CD4-positive, alpha-beta T cell treated with Interleukin-21 for 1 hour (primary cell): ENCODE measurements at regions not wholly inside any gene's neighbourhood (a gene's known extent, or its start where the extent isn't known, plus 50 kb on each side); places are given as distances from the start of the nearest gene placed in this dataset.
A peak's percentile ranks its signal among the peaks of the same experiment; 100 is the strongest.

Experiments
- DNase-seq: peaks from one replicate; pipeline ENCODE4 v3.0.0-alpha.2; 2020

DNA sequence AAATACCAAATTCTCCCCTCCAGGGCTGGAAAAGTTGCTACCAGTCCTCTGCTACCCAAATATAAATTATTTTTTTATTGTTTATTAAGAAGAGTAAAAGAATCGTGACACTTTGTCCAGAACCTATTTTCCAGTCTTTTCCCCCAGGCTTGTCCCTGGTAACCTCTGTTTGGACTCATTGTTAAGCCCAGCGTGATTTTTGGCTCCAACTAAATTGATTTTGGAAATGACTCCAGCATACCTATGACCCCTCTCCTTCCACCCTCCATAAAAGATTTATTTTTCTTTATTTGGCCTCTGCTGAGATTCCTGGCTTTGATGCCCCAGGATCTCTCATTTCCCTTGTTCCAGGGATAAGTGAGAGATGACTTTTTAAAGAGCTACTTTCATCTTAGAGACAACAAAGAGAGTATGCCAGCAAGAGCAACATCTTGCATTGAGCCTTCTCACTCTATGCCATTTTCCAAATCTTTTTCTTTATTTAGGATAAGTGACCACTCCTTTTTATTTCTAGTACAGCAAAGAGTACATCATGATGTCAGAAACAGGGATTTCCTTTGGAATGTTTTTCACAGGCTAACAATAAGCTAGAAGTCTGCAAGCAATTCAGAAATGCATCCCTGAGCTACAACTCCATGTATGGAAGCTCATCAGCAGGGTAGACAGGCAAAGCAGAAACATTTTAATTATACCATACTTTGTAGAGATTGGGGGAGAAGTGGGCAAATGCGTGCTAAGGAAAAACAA lies 75.8 kb downstream of the DAD1 start:
- DNase-seq = no peak

DNA sequence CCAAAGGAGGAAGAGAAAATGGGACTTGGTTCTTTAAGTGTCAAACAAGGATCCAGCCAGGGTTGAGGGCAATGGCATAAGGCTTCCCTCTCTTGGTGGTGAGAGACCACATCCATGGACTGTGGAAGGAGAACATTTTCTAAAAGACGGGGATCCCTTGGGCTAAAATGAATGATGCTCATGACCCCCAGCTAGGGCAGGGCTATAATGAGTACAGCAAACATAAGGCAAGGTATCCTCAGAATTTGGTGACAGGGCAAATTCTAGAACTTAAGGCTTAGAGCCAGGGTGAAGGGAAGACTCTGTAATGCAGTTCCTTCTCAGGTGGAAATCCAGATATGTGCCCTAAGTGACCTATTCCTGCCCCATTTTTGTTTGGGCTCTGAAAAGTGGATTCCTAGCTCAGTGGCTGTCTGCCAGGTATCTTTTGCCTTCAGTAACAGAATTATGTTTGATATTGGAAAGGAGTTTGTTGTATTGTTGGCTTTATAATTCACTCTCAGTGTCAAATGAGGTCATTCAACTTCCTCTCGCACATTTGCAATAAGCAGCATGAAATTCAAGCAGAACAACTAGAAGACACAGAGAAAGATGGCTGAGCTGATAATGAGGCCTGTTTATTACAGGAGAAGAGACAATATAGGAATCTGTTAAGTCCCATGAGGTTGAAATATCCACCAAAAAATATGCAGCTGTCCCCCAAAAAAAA lies 76.8 kb downstream of the DAD1 start:
- no peak for DNase-seq

DNA sequence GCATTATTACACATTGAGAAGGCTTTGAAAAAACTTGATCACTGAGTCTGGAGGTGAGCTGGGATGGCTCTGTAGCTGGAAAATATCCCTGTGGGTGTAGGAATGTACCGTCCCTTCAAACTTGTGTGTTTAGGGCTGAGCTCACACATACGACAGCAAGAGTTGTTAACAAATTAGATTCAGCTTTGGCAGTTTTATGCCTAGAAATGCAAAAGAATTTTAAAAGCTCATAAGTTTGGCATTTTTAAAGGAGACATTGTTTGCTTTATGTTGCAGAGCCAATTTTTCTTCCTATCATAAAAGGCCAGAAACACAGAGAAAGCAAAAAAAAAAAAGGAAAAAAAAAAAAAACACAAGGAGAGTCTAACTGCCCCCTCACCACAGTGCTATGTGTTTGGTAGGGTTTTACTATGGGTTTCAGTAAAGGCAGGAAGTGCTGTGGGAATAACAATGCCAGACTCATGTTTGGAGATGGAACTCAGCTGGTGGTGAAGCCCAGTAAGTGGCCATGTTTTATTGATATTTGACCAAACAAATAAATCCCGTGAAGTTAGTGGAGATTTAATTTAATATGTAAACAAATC lies 78.4 kb downstream of the DAD1 start:
- DNase-seq = no peak

DNA sequence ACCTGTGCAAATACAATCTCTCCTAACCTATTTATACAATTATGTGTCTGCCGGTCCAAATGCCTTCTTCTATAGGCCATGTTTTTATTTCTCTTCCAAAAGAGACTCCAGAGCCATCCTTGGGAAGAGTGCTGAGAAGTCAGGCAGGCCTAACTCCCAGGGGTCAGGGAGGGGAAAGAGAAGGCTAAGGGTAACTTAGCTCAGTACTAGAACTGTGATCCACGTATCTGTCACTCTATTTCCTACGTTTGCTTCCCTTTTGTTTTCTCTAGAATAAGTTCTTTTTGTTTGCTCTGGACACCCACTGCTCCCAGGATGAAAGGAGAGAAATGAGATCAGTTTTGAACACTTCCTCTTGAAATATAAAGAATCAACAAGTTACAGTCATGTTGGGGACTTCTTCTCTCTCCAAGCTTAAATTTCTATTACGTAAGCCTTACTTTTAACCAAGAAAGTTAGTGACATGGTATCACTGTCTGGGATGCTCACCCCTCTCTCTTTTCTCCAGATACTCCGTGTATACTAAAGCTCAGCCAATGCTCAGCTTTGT lies 79.2 kb downstream of the DAD1 start:
- DNase-seq = peak; percentile 49

DNA sequence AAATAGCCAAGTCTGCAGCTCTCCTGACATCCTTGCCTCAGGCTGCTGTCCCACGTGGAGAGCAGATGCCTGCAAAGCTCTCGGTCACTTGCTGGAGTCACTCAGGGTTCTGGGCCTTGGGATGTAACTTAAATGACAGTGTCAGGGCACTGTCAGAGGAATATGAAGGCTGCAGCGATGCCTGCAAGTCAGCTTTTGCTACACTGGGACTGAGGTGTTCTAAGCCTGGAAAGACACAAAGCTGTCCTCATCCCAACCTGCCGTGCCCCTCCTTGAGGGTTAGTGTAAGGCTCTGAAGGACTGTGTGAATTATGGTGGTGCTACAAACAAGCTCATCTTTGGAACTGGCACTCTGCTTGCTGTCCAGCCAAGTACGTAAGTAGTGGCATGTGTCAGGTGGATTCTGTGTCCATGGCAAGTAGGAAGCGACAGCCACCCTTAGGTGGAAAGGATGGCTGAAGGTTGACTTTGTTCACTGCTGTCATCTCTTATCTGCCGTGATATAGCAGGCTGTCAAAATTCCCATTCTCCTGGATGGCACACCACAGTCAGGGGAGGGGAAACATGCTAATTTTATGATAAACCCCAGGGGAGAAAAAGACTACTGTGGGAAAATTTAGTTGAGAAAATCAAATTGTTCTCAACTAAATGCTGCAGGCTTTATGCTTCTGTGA lies 79.9 kb downstream of the DAD1 start:
- DNase-seq = no peak

DNA sequence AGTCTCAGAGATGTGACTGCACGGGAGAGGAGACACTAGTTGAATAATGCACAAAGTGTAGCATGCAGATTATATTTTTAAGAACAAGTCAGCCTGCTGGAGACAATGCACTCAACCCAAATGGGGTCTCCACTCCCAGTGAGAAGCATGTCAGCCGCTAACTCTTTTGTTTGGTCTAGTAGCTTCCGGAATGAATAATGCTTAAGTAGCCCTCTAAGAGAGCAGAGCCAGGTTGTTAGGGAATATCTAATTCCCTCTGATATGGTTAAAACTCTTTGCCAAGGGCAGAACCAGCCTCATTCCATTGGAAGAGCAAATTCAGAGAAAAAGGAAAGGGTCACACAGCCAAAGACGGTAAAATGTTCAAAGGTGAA lies 80.4 kb downstream of the DAD1 start:
- DNase-seq = no peak

DNA sequence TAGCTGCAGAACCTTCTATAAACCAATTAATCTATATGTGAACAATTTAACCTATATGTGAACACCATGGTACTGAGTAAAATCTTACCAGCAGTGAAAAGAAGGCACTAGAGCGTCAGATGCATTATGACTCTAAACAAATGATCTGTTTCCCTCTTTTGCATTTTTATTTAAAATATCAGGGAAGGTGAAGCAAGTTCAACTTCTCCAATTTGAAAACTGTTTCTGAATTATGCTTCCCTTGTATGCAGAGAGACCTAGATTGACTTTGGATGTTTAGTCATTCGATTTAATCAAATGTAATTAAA lies 80.9 kb downstream of the DAD1 start:
- no peak for DNase-seq

DNA sequence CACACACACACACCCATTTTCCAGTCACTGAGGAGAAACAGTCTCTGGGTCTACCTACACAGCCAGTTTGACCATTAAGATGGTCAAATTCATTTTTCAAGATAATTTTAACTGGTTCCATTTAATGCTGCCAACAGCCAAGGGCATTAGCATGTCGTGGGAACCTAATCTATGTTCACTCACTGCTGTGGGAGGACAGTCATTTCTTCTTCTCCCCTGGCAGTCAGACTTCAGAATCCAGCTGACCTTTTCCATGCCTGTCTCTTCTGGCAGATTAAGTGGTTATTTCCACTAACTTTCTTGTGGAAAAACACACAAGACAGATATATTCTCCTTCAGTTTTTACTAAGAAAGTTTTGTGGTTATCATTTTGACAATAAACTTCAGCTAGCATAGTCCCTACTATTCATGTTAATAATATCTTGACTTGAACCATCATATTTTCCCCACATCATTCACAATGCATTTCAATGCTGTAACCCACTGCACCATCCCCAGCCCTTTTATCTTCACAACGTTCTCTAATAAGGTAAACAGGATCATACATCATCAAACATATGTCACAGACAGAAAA lies 82.2 kb downstream of the DAD1 start:
- peak; percentile 55 for DNase-seq

DNA sequence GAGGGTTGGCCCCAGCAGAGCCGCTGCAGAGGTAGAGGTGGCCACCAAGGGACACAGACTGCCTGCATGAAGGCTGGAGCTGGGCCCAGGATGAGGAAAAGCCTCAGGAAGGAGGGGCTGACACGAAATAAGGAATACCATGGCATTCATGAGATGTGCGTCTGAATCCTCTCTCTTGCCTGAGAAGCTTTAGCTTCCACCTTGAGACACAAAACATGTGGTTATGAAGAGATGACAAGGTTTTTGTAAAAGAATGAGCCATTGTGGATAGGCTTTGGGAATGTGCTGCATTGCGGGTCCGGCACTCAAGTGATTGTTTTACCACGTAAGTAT lies 82.7 kb downstream of the DAD1 start:
- DNase-seq = no peak

DNA sequence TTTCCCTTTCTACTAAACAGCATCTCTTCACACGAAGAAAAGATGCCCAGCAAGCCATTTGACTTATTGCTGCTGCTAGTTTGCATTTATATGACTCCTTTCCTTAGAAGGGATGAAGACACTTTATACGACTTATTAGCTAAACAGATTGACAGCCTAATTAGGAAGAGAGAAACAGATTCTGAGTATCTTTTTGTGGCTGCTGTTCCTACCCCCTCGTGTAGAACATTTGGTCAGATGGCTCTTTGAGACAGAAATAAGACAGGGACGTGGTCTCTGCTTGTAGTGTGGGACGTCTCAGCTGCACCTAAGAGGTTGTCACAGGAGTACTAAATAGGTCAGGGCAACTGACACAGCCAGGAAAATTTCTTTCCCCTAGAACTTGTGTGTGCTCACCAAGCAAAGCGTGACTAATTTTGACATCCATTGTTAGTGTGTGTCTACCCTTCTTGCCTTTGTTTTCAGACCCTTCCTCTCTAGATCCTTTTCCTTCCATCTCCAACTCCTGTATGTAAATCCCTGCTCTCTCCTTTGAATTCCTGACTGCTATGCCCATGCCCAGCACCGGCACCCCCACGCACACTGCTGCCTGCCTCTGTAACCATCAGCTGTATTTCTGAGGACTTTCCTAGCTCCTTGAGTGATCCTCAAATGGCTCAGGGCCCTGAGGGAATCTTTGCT lies 83.2 kb downstream of the DAD1 start:
- DNase-seq = peak; percentile 49

DNA sequence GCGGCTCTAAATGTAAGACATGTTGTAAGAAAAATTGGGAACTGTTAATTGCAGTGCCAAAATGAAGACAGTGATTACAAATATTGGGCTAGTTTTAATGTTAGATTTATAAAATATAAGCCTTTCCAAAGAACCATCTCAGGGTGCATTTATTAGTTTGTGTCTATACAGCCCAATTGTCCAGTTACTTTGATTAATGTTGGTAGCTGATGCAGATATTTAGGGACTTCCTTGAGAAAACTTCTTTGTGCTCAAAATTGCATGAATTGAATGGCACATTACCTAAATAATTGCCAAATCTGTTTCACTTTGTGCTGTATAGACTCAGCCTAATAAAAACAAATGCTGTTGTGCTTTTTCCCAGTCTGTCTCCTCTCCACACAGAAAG lies 83.7 kb downstream of the DAD1 start:
- DNase-seq = no peak

DNA sequence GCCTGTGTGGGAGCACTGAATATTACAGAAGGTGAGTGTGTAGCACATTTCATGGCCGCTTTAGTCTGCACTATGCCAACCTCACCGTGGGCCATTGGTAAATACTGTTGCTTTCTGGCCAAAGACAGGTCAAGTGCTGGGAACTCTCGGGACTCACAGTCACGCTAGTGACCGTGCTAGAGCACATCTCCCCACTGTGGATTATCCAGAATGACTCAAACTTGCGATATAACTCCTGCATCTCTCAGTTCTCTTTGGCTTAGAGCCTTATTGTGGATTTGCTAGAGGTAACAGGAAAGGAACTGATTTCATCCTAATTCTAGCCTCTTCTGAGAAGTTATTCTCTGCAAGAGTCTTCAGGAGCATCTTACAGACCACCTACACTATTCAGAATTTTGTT lies 86.5 kb downstream of the DAD1 start:
- DNase-seq = no peak

DNA sequence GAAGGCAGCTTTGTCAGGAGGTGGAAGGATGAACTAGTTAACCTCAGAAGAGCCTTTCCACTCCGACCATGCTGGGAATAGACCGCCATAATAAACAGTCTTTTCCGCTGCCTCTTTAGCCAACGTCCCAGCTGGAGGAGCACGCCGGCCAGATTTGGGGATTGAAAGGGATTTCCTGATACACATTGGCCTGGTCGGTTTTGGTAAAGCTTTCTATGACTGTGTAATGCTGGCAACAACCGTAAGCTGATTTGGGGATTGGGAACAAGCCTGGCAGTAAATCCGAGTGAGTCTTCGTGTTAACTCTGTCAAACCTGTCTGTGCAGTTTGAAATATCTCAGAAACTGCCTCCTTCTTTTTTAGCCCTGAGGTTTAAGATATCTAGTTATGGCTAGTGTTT lies 87.0 kb downstream of the DAD1 start:
- no peak for DNase-seq

DNA sequence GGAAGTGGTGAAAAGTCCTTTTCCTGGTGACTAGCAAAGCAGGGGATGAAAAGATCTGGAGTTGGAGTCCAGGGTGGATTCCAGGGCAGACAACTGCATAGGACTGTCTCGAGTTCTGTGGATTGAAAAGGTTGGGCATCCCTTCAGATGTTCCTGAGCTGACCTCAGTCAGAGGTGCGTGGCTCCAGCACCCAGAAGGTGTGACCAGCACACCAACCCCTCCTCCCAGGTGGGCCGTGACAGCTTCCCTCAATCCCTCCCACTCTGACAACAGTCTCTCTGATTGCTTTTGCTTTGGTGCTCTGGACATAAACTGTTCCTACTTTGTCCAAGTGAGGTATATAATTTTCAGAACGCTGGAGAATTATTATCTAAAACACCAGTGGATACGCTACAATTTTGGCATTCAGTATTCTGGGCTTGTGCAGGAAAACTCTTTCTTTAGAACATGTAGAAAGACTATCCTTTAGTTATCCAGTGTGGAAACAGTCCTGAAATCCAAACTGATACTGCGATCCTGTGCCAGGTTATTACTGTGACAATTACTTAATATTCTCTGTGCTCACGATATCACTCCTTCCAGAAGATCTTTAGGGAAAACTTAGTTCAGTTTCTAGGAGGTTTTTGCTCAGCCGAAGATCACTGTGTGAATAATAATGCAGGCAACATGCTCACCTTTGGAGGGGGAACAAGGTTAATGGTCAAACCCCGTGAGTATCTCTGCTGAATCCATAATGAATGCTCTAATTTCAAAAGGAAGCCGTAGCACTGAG lies 87.9 kb downstream of the DAD1 start:
- DNase-seq = no peak

DNA sequence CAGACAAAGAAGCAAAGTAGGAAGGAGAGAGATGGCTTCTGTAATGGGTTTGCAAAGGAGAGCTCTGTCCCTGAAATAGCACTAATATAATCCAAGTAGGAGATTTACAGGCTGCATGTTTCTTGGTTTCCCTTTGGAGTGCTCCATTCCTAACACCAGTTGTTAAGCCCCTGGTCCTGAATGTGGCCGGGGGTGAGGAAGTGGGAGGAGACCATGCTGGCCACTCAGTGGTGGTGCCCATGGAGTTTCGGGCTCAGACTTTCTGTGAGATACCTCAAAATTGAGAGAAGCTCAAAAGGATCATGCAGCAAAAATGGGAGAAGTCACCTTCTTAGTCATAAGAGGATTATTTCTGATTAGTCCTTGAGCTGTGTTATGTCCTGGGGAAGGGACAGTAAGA lies 88.5 kb downstream of the DAD1 start:
- no peak for DNase-seq

DNA sequence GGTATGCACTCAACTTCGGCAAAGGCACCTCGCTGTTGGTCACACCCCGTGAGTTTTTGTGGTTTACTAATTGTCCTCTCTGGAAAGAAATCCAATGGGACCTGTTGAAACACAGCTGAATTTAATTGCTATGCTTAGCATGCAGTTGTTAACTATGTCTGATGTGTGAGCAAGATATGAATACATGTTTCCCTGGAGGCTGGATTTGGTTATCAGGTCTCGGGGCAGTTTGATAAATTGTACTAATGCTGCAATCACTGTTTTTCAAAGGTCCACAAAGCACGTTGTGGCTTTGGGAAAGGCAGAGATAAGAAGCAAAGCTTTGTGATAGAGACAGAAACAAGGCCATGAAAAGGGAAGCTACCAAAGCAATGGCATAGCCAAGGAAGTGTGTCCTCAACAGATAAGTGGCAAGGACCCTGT lies 91.3 kb downstream of the DAD1 start:
- no peak for DNase-seq

DNA sequence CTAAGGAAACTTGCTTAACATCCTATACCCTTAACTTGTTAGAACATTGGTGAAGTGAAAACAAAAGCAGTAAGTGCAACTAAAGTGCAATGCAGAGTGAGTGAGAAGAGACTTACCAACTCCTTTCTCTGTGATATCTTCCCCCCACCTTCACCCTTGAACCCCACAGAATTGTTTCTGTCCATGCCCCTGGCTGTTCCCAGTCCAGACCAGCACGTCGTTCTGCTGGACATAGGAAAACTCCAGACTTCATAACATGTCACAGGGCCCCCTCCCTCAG lies 91.9 kb downstream of the DAD1 start:
- DNase-seq = no peak

DNA sequence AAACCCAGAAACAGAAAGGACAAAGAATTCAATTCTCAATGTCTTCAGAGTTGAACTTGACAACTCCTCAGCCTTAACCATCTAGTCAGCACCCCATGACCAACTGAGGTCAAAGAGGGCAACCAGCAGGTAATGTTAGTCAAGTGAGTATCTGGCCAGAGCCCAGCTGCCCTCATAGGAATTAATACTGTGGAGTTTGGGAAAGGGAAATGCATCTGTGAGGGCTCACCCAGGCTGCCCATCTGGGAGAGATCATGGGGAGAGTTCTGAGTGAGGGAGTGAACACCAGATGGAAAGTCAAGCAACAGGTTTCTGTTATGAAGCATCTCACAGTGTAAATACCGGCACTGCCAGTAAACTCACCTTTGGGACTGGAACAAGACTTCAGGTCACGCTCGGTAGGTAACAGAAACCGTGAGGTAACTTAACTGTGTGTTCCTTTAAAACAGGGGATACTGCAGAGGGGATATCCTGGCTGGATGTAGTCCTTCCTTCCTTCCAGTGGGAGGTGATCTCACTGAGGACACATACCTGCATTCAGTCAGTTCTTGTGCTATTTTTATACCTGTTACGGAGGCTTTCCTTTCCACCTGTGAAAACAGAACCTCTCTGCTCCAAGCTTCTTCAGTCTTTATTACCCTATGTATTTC lies 94.4 kb downstream of the DAD1 start:
- DNase-seq = no peak

DNA sequence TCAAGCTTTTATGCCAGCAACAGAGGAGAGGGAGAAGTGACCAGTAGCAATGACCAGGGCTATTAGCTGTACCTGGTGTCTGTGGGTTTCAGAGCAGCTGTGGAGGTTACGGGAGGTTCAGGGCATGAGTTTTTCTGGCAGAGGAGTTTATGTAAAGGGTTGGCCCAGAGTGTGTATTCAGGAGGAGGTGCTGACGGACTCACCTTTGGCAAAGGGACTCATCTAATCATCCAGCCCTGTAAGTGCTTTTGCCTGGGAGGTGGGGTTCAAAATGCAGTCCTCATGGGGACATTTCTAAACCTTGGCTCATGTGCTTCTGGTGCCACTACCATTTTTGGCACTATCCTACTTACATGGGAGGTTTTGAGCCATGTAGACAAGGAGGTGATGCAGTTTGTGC lies 95.3 kb downstream of the DAD1 start:
- DNase-seq = no peak

DNA sequence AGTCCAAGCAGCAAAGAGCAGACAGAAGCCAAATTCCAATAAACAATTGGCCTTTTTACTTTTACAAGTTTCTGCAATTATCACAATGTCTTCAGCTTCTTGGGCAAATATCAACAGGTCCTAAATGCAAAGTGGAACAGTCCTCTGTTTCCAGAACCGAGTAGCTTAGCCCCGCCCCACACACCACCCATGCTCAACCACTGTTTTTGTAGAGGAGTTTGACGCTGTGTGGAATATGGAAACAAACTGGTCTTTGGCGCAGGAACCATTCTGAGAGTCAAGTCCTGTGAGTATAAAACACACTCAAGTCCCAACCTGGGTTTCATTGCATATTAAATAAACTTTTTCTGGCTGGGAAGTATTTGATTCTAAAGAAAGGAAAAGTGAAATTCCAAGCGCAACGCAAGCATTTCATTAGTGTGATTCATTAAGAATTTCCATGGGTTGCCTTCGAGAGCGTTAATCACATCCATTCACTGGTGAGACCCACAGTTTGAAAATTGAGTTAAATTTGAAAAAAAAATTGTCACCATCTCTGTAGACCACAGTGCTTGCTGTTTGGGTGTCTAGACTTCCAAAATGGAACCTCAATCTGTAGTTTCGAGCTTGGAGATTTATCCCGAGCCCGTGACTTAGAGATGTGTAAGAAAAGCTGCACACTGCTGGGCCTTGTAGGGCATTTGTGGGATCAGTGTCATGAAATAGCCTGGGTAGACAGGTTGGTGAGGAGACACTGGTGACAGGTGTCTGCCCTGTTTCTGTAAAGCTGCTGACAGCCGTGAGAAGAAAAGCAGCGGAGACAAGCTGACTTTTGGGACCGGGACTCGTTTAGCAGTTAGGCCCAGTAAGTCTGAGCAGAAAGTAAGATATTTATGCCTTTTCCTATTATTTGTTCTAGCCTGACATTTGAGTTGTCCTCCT lies 96.1 kb downstream of the DAD1 start:
- no peak for DNase-seq
